ENCODE measurements at regions not wholly inside any gene's neighbourhood (a gene's known extent, or its start where the extent isn't known, plus 50 kb on each side); places are given as distances from the start of the nearest gene placed in this dataset.

- Mint-ChIP-seq H3K4me1 (no peaks in the 10 kb centered on the region), H3K9me3 (no peaks in the 10 kb centered on the region), H3K27ac (no peak overlapping the region), H3K4me3 (no peak overlapping the region), H3K27me3 (peaks cover 24% of the 10 kb centered on the region), H3K36me3 (no peaks in the 10 kb centered on the region)
- no peak for DNase-seq
- CTCF ChIA-PET, result no interaction called here
Measured at GRCh38 chr2:173822889-173823542, 142.2 kb downstream of the SP3 start.

GRCh38 chr2:173823543-173823939 lies 141.6 kb downstream of the SP3 start:
- Mint-ChIP-seq H3K4me1 (no peaks in the 10 kb centered on the region), H3K4me3 (no peak overlapping the region), H3K27me3 (peaks cover 29% of the 10 kb centered on the region), H3K36me3 (no peaks in the 10 kb centered on the region), H3K27ac (no peak overlapping the region), H3K9me3 (no peaks in the 10 kb centered on the region)
- CTCF ChIA-PET, result no interaction called here
- no peak for DNase-seq

DNA sequence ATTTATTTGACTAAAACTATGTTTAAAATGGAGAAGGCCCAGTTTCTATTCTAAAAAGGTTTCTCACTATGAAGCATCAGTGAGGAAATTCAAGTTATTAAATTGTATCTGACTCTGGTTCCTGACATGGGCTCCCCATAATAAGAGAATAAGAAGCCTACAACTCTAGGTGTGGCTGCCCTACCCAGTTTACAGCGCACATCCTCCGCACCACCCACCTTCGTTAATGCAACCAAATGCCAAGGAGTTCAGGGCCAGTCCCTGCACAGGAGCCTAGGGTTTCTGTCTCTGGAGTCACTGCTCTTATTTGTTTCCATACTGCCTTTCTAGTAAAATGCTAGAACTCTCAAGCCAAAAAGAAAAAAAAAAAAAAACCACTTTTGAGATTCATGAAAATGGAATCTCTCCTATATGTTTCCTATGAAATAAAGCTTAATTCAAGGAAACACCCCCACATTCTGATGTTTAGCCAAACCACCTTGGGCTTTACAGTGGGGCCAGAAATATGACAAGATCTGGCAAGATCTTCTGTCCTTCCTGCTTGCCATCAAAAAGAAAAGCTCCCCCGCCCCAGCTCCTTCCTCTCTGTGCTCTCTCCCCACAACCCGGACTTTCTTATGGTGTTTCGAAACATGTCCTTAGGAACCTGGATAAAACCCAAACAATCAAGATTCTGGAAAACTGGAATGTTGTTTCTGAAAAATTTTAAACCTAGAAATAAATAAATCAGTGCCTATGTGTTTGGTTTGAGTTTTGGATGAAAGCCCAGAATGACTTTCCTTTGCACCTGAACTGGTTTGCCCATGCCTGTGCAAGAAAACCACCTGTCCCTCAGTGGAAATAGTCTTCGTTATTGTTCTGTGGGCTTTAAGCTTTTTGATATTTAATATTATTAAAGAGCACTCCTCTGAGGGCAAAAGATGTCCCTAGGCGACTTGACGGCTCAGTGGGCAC lies 136.7 kb downstream of the SP3 start:
- no peaks in the 10 kb centered on the region for H3K4me1 Mint-ChIP-seq
- no peak overlapping the region for H3K4me3 Mint-ChIP-seq
- no peak for DNase-seq
- peaks cover 27% of the 10 kb centered on the region for H3K27me3 Mint-ChIP-seq
- CTCF ChIA-PET, result interaction anchor here (0.8 kb wide), 1 partner anchor 513 kb away, joined by 3 read pairs; no protein-coding TSS in a partner anchor
- no peaks in the 10 kb centered on the region for H3K36me3 Mint-ChIP-seq
- H3K9me3 Mint-ChIP-seq, result no peaks in the 10 kb centered on the region
- H3K27ac Mint-ChIP-seq, result no peak overlapping the region

DNA sequence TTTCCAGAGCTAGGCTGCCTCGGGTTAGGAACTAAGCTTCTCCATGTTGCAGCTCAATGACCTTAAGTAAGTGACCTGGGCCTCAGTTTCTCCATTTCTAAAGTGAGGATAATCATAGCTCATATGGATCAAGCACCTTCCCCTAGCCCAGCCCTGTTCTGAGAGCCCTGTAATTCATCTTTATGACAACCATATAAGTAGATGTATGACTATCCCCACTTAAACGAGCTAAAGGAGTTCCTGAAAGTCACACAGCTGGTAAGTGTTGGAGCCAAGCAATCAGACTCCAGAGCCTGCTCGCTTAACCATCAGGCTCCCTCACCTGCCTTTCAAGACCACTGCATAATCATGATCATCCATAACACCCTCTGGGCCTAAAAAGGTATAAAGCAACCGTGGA lies 135.4 kb downstream of the SP3 start:
- DNase-seq, result no peak
- Mint-ChIP-seq H3K27me3 (peaks cover 23% of the 10 kb centered on the region), H3K27ac (no peak overlapping the region), H3K36me3 (no peaks in the 10 kb centered on the region), H3K4me1 (no peaks in the 10 kb centered on the region), H3K9me3 (no peaks in the 10 kb centered on the region), H3K4me3 (no peak overlapping the region)
- CTCF ChIA-PET, result no interaction called here

- no peaks in the 10 kb centered on the region for H3K9me3 Mint-ChIP-seq
- peaks cover 23% of the 10 kb centered on the region for H3K27me3 Mint-ChIP-seq
- no peaks in the 10 kb centered on the region for H3K4me1 Mint-ChIP-seq
- no peak overlapping the region for H3K27ac Mint-ChIP-seq
- CTCF ChIA-PET, result no interaction called here
- no peaks in the 10 kb centered on the region for H3K36me3 Mint-ChIP-seq
- DNase-seq, result no peak
- H3K4me3 Mint-ChIP-seq, result no peak overlapping the region
Measured at GRCh38 chr2:173830170-173830569, 135.0 kb downstream of the SP3 start.

DNA sequence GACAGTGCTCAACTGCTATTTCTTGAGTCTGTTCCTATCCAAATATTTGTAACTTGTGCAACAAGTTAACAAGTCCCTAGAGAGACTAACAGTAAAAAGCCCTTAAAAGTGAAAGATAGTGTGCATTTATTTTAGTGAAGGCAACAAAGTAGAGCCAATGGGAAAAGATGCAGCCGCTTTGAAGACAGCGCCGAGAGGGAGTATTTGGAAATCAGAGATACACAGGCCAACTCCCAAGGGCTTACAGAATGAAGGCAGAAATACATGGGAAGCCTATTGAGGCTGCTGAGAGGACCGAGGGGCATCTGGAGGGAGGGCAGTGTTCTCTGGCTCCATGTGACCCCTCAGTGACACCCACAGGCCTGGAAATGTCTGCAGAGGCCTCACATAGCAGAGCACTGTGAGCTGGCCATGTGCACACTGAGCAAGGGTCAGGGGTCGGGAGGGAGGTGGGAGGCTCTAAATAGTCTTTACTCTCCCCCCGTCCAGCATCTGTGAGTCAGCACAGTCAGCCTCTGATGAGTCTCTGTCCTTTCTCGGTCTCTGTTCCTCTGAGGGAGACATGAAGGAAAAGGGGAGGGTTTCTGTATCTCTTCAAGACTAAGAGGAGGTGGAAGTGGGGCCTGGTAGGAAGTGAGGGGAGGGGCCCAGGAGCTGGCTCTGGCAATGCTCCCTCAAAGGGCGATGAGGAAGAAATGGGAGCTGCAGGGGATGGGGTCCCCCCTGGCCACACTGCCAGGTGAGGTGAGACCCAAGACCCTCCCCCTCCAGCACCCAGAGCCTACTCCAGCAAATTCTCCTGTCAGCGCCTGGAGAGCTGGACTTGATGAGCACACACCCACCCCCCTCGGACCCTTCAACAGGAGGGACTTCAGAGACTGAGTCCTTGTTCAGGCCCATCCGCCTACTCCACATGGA lies 133.6 kb downstream of the SP3 start:
- CTCF ChIA-PET, result no interaction called here
- H3K36me3 Mint-ChIP-seq, result no peaks in the 10 kb centered on the region
- no peak overlapping the region for H3K27ac Mint-ChIP-seq
- no peak overlapping the region for H3K4me3 Mint-ChIP-seq
- H3K4me1 Mint-ChIP-seq, result no peaks in the 10 kb centered on the region
- peaks cover 16% of the 10 kb centered on the region for H3K27me3 Mint-ChIP-seq
- no peaks in the 10 kb centered on the region for H3K9me3 Mint-ChIP-seq
- no peak for DNase-seq

DNA sequence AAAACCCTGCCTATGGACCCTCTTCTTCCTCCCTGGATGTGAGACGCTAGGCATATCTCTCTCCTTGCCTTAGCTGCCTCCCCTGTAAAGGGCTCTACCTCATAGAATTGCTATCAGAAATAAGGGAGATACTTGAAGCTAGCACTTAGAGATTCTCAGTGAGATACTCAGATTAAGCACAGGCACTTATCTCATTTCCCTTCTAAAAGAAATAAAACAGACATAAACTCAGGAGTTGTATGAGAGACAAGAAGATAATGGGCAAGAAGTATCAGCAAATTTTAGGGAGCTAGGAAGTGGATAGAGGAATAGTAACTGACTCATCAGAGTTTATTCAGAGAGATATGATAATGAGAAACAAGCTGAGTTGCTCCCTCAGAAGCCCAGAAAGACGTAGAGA lies 131.0 kb downstream of the SP3 start:
- Mint-ChIP-seq H3K27me3 (peaks cover 9% of the 10 kb centered on the region), H3K4me1 (no peaks in the 10 kb centered on the region), H3K36me3 (no peaks in the 10 kb centered on the region), H3K4me3 (no peak overlapping the region), H3K9me3 (no peaks in the 10 kb centered on the region), H3K27ac (no peak overlapping the region)
- CTCF ChIA-PET, result no interaction called here
- no peak for DNase-seq

GRCh38 chr2:173835726-173836125 lies 129.4 kb downstream of the SP3 start:
- no peak for DNase-seq
- Mint-ChIP-seq H3K27me3 (no peaks in the 10 kb centered on the region), H3K4me3 (no peak overlapping the region), H3K27ac (no peak overlapping the region), H3K4me1 (no peaks in the 10 kb centered on the region), H3K36me3 (no peaks in the 10 kb centered on the region), H3K9me3 (no peaks in the 10 kb centered on the region)
- CTCF ChIA-PET, result no interaction called here

GRCh38 chr2:173841110-173841509 lies 124.1 kb downstream of the SP3 start:
- H3K36me3 Mint-ChIP-seq, result no peaks in the 10 kb centered on the region
- no peak for DNase-seq
- no peaks in the 10 kb centered on the region for H3K4me1 Mint-ChIP-seq
- no peak overlapping the region for H3K4me3 Mint-ChIP-seq
- H3K27ac Mint-ChIP-seq, result no peak overlapping the region
- H3K9me3 Mint-ChIP-seq, result no peaks in the 10 kb centered on the region
- CTCF ChIA-PET, result no interaction called here
- H3K27me3 Mint-ChIP-seq, result peaks cover 10% of the 10 kb centered on the region

- Mint-ChIP-seq H3K4me3 (no peak overlapping the region), H3K9me3 (peaks cover 3% of the 10 kb centered on the region), H3K27ac (no peak overlapping the region), H3K36me3 (no peaks in the 10 kb centered on the region), H3K4me1 (no peaks in the 10 kb centered on the region), H3K27me3 (peaks cover 14% of the 10 kb centered on the region)
- DNase-seq, result no peak
- CTCF ChIA-PET, result no interaction called here
Measured at GRCh38 chr2:173843526-173843925, 121.6 kb downstream of the SP3 start.

DNA sequence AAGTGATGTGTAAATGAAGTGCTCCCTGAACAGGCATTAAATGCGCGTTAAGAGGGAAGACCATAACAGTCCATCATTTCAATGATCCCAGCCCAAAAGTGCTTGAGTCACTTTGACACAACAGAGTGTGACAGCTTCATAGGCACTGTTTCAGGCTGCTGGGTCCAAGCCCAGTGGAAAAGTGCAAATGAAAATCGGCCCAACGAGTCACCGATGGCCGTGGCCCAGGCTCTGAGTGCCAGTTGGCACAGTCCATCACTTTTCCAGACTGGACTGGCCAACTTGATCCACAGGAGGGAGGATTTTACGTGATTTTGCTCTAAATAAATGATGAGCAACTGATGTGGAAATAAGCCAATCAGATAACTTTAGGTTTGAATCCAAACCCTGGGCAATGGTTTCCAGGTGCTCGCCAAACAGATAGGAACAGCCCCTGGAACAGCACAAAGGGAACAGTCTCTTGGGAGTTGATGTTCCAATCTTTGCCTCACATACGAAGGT lies 114.0 kb downstream of the SP3 start:
- CTCF ChIA-PET, result no interaction called here
- no peaks in the 10 kb centered on the region for H3K4me1 Mint-ChIP-seq
- peaks cover 14% of the 10 kb centered on the region for H3K27me3 Mint-ChIP-seq
- no peak overlapping the region for H3K4me3 Mint-ChIP-seq
- H3K9me3 Mint-ChIP-seq, result peaks cover 3% of the 10 kb centered on the region
- no peaks in the 10 kb centered on the region for H3K36me3 Mint-ChIP-seq
- no peak overlapping the region for H3K27ac Mint-ChIP-seq
- no peak for DNase-seq

DNA sequence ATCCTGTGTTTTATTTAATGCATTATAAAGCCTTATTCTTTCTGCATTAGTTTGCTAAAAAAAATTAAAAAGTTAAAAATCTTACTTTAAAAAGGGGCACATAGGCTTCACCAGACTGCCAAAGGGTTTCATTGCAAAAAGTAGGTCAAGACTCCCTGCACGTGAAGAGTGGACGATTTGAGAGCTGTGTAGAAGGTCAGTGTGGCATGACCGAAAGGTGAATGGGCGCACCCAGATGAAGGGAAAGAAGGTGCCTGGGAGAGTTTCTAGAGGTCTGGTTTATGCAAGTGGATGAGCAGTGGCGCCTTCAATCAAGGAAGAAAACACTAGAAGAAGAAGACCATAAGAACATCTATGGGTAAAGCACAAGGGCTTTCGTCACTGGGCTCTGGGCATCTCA lies 111.0 kb downstream of the SP3 start:
- Mint-ChIP-seq H3K4me1 (peaks cover 4% of the 10 kb centered on the region), H3K36me3 (no peaks in the 10 kb centered on the region), H3K27ac (no peak overlapping the region), H3K4me3 (no peak overlapping the region), H3K27me3 (peaks cover 14% of the 10 kb centered on the region), H3K9me3 (no peaks in the 10 kb centered on the region)
- no peak for DNase-seq
- CTCF ChIA-PET, result no interaction called here

- Mint-ChIP-seq H3K27ac (no peak overlapping the region), H3K4me1 (peaks cover 8% of the 10 kb centered on the region), H3K9me3 (no peaks in the 10 kb centered on the region), H3K36me3 (no peaks in the 10 kb centered on the region), H3K27me3 (peaks cover 12% of the 10 kb centered on the region), H3K4me3 (no peak overlapping the region)
- CTCF ChIA-PET, result no interaction called here
- DNase-seq, result no peak
Measured at GRCh38 chr2:173854840-173855239, 110.3 kb downstream of the SP3 start.

- H3K27ac Mint-ChIP-seq, result no peak overlapping the region
- peaks cover 13% of the 10 kb centered on the region for H3K27me3 Mint-ChIP-seq
- no peak for DNase-seq
- no peaks in the 10 kb centered on the region for H3K36me3 Mint-ChIP-seq
- H3K9me3 Mint-ChIP-seq, result no peaks in the 10 kb centered on the region
- CTCF ChIA-PET, result no interaction called here
- peaks cover 15% of the 10 kb centered on the region for H3K4me1 Mint-ChIP-seq
- H3K4me3 Mint-ChIP-seq, result no peak overlapping the region
Measured at GRCh38 chr2:173855661-173856060, 109.5 kb downstream of the SP3 start.
